ENCODE measurements at regions not wholly inside any gene's neighbourhood (a gene's known extent, or its start where the extent isn't known, plus 50 kb on each side); places are given as distances from the start of the nearest gene placed in this dataset.

DNA sequence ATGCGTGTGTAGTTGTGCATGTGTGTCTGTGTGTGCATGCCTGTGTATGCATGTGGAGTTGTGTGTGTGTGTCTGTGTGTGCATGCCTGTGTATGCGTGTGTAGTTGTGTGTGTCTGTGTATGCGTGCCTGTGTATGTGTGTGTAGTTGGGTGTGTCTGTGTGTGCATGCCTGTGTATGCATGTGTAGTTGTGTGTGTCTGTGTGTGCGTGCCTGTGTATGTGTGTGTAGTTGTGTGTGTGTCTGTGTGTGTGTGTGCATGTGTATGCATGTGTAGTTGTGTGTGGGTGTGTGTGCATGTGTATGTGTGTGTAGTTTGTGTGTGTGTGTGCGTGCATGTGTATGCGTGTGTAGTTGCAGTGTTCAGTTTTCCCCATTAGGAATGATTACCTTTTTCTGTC, 162.0 kb downstream of the URB2 start:
- intact Hi-C loops (cut with micrococcal nuclease) = no loop called here
- Histone ChIP-seq H3K4me1 (ENCODE audit: control insufficient read depth, insufficient read depth, low read length) (no peaks in the 10 kb centered on the region), H3K36me3 (ENCODE audit: control insufficient read depth, insufficient read depth, low read length) (no peaks in the 10 kb centered on the region), H3K4me3 (ENCODE audit: low read length) (no peak overlapping the region), H3K27me3 (ENCODE audit: control insufficient read depth, insufficient read depth, low read length) (no peaks in the 10 kb centered on the region), H3K9me3 (ENCODE audit: control insufficient read depth, insufficient read depth, low read length) (no peaks in the 10 kb centered on the region), H3K27ac (ENCODE audit: low read length) (no peak overlapping the region)
- Mint-ChIP-seq H3K27me3 (ENCODE audit: low read depth in 2 of 2) (peaks cover 0 to 6% of the 10 kb centered on the region in 2 donors), H3K4me1 (no peaks in the 10 kb centered on the region), H3K9me3 (no peaks in the 10 kb centered on the region), H3K36me3 (no peaks in the 10 kb centered on the region), H3K4me3 (no peak overlapping the region), H3K27ac (no peak overlapping the region)
- DNase-seq (no peak), ATAC-seq (no peak)
- no peak for TF ChIP-seq CTCF (IDR thresholded peaks at IDR 0.05)
- 78% methylated on average over 5 of the region's 6 CpGs for WGBS (ENCODE audit: insufficient coverage)

DNA sequence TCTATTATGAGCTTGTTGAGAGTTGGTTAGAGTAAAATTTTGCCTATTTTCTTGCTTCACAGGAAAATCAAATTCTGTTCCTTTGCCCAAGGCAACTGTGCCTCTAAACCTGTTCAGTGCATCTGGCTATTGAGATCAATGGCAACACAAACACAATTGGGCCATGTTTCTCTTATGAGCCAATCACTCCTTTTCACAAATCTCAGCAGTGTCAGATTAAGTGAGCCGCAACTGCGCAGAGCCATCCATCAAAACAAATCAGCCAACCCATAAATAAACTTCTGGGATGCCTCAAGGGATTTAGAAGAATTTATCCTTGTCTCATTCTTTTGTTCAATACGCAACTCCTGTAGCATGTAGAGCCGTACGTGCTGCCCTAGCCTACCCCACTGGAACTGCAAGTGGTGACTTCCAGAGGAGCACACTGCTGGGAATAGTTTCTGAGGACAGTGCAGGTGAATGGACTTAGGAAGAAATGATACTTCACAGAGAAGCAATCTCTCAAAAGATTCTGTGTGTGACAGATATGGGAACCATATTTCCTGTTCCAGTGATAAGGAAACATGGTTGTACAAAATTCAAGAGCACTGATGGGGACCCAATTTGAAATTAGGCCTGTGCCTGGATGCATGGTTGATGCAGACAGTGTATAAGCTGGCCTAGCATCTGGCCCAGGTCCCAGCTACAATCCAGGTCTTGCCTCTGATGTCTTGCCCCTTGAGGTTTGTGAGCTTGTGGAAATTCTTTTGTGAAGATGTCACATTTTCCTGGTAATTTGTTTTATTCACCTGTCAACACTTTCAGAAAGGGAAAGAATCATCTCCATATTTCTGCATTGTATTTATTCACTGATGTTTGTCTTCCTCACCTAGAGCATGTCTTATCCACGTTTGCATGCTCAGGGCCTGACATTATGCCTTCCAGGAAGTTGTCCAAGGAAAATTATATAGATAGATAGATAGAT, 166.2 kb downstream of the URB2 start:
- Mint-ChIP-seq H3K27ac (no peak overlapping the region), H3K27me3 (ENCODE audit: low read depth in 2 of 2) (peaks cover 13 to 18% of the 10 kb centered on the region in 2 donors), H3K4me1 (no peaks in the 10 kb centered on the region), H3K36me3 (no peaks in the 10 kb centered on the region), H3K9me3 (no peaks in the 10 kb centered on the region), H3K4me3 (no peak overlapping the region)
- no peak for DNase-seq
- no peaks in the 10 kb centered on the region for H3K9me3 ChIP-seq (ENCODE audit: control insufficient read depth, insufficient read depth, low read length)
- intact Hi-C loops (cut with micrococcal nuclease) = no loop called here
- no peaks in the 10 kb centered on the region for H3K36me3 ChIP-seq (ENCODE audit: control insufficient read depth, insufficient read depth, low read length)
- no peak overlapping the region for H3K4me3 ChIP-seq (ENCODE audit: low read length)
- WGBS (ENCODE audit: insufficient coverage) = 90% methylated on average over 6 of the region's 6 CpGs
- no peaks in the 10 kb centered on the region for H3K27me3 ChIP-seq (ENCODE audit: control insufficient read depth, insufficient read depth, low read length)
- H3K4me1 ChIP-seq (ENCODE audit: control insufficient read depth, insufficient read depth, low read length) = no peaks in the 10 kb centered on the region
- H3K27ac ChIP-seq (ENCODE audit: low read length) = no peak overlapping the region
- no peak for TF ChIP-seq CTCF (IDR thresholded peaks at IDR 0.05)
- ATAC-seq = no peak

- H3K4me1 ChIP-seq (ENCODE audit: control insufficient read depth, insufficient read depth, low read length) = no peaks in the 10 kb centered on the region
- no peaks in the 10 kb centered on the region for H3K36me3 ChIP-seq (ENCODE audit: control insufficient read depth, insufficient read depth, low read length)
- no peak overlapping the region for H3K4me3 ChIP-seq (ENCODE audit: low read length)
- no peaks in the 10 kb centered on the region for H3K36me3 Mint-ChIP-seq
- ATAC-seq = no peak
- H3K27me3 ChIP-seq (ENCODE audit: control insufficient read depth, insufficient read depth, low read length) = no peaks in the 10 kb centered on the region
- H3K27me3 Mint-ChIP-seq (ENCODE audit: low read depth in 2 of 2) = peaks cover 7 to 18% of the 10 kb centered on the region in 2 donors
- no peak for DNase-seq
- H3K9me3 ChIP-seq (ENCODE audit: control insufficient read depth, insufficient read depth, low read length) = no peaks in the 10 kb centered on the region
- no peak overlapping the region for H3K27ac Mint-ChIP-seq
- TF ChIP-seq CTCF (IDR thresholded peaks at IDR 0.05) = no peak
- H3K4me3 Mint-ChIP-seq = no peak overlapping the region
- 89% methylated on average over 4 of the region's 5 CpGs for WGBS (ENCODE audit: insufficient coverage)
- no peak overlapping the region for H3K27ac ChIP-seq (ENCODE audit: low read length)
- intact Hi-C loops (cut with micrococcal nuclease) = no loop called here
- H3K4me1 Mint-ChIP-seq = no peaks in the 10 kb centered on the region
- no peaks in the 10 kb centered on the region for H3K9me3 Mint-ChIP-seq
These were observed 167.4 kb downstream of the URB2 start for GRCh38 chr1:229793488-229793887.
